NCI-H146 (cell line): ENCODE measurements at regions not wholly inside any gene's neighbourhood (a gene's known extent, or its start where the extent isn't known, plus 50 kb on each side); places are given as distances from the start of the nearest gene placed in this dataset.

ENCODE experiments used
- DNase-seq: peaks from one replicate; lab custom pipeline; 2025; lab: John Stamatoyannopoulos, UW

- DNase-seq: no peak
These were observed 228.0 kb downstream of the ETAA1 start for GRCh38 chr2:67625178-67625577.

- DNase-seq: no peak
These were observed 228.8 kb downstream of the ETAA1 start for GRCh38 chr2:67625690-67626475.

GRCh38 chr2:67626656-67627055 lies 229.5 kb downstream of the ETAA1 start:
- no peak for DNase-seq

- no peak for DNase-seq
These were observed 230.5 kb downstream of the ETAA1 start for GRCh38 chr2:67627456-67628207.

- DNase-seq: no peak
These were observed 231.8 kb downstream of the ETAA1 start for GRCh38 chr2:67628892-67629291.

GRCh38 chr2:67631483-67631882 lies 234.3 kb downstream of the ETAA1 start:
- DNase-seq: no peak

- no peak for DNase-seq
These were observed 236.2 kb downstream of the ETAA1 start for GRCh38 chr2:67633212-67633856.

- no peak for DNase-seq
These were observed 241.0 kb downstream of the ETAA1 start for GRCh38 chr2:67638146-67638545.

GRCh38 chr2:67641312-67642045 lies 244.3 kb downstream of the ETAA1 start:
- no peak for DNase-seq

GRCh38 chr2:67642046-67642382 lies 244.9 kb downstream of the ETAA1 start:
- no peak for DNase-seq

GRCh38 chr2:67642961-67643360 lies 245.8 kb downstream of the ETAA1 start:
- DNase-seq: no peak

GRCh38 chr2:67645280-67646138 lies 248.4 kb downstream of the ETAA1 start:
- no peak for DNase-seq

- DNase-seq: no peak
These were observed 249.7 kb downstream of the ETAA1 start for GRCh38 chr2:67646714-67647333.

- DNase-seq: peak; percentile 2
These were observed 252.5 kb downstream of the ETAA1 start for GRCh38 chr2:67649331-67650261.

GRCh38 chr2:67650291-67651133 lies 253.4 kb downstream of the ETAA1 start:
- DNase-seq: no peak

GRCh38 chr2:67651565-67651964 lies 254.4 kb downstream of the ETAA1 start:
- no peak for DNase-seq

GRCh38 chr2:67652679-67653078 lies 255.5 kb downstream of the ETAA1 start:
- no peak for DNase-seq

GRCh38 chr2:67656875-67657274 lies 259.7 kb downstream of the ETAA1 start:
- DNase-seq: no peak

GRCh38 chr2:67658820-67659219 lies 261.7 kb downstream of the ETAA1 start:
- DNase-seq: no peak
